ENCODE measurements at regions not wholly inside any gene's neighbourhood (a gene's known extent, or its start where the extent isn't known, plus 50 kb on each side); places are given as distances from the start of the nearest gene placed in this dataset.

GRCh38 chr14:71267007-71267513 is 359.8 kb downstream of the PCNX1 start:
- H3K4me3 Mint-ChIP-seq = peak overlapping the region; percentile 79 to 89 (median 86)
- peaks cover 3 to 20% (median 10%) of the 10 kb centered on the region in 8 donors for H3K9me3 Mint-ChIP-seq
- peaks cover 2 to 10% of the 10 kb centered on the region in 2 donors for H3K36me3 Mint-ChIP-seq
- H3K4me1 Mint-ChIP-seq = peaks cover 9 to 18% (median 12%) of the 10 kb centered on the region in 4 donors
- peaks cover 8% of the 10 kb centered on the region for H3K4me1 ChIP-seq (ENCODE audit: insufficient read depth, low read length)
- no peaks in the 10 kb centered on the region for H3K9me3 ChIP-seq (ENCODE audit: control insufficient read depth in 1 of 2, low read length in 2 of 2)
- H3K4me3 ChIP-seq (ENCODE audit: low read length in 2 of 2) = peak overlapping the region; percentile 5 to 34
- intact Hi-C loops (cut with micrococcal nuclease) = loop anchor here (2.0 kb wide), 1 partner anchor 54 kb away; the partner anchor contains the start of gene SIPA1L1
- H3K27ac ChIP-seq (ENCODE audit: low read depth, low read length) = no peak overlapping the region
- peak overlapping the region in 5 of 7 donors; percentile 41 to 91 (median 83) for H3K27ac Mint-ChIP-seq
- ChIA-PET POLR2A (ENCODE audit: partially characterized antibody) (interaction anchor here (1.4 kb wide), 1 partner anchor 54 kb away, joined by 7 read pairs; the partner anchor contains the start of gene SIPA1L1), CTCF (ENCODE audit: partially characterized antibody) (no interaction called here)
- no peak for DNase-seq
- no peaks in the 10 kb centered on the region for H3K27me3 ChIP-seq (ENCODE audit: insufficient read depth, low read length)
- no peaks in the 10 kb centered on the region for H3K27me3 Mint-ChIP-seq
- no peaks in the 10 kb centered on the region for H3K36me3 ChIP-seq (ENCODE audit: insufficient read depth, low read length)

DNA sequence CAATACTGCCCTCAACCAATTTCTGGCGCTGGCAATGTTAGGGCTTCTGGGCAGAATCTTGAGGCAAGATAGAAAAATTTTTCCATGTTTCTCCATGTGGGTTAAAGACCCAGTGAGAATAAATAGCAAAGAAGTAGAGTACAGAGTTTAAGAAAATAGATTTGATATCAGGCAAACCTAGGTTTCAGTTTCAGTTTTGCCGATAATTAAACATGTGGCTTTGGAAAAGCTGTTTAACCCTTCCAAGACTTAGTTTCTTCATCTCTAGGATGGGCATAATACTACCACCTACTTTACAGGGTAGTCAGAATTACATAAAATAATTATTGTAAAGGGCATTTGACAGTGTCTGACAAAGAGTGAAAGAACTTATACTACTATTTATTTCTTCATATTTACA is 360.4 kb downstream of the PCNX1 start:
- Mint-ChIP-seq H3K27ac (peak overlapping the region in 5 of 7 donors; percentile 58 to 91 (median 83)), H3K4me3 (peak overlapping the region; percentile 79 to 89 (median 86)), H3K36me3 (peaks cover 2 to 10% of the 10 kb centered on the region in 2 donors), H3K9me3 (peaks cover 3 to 20% (median 10%) of the 10 kb centered on the region in 8 donors), H3K4me1 (peaks cover 9 to 18% (median 12%) of the 10 kb centered on the region in 4 donors), H3K27me3 (no peaks in the 10 kb centered on the region)
- Histone ChIP-seq H3K4me3 (ENCODE audit: low read length in 2 of 2) (peak overlapping the region; percentile 5 to 34), H3K27me3 (ENCODE audit: insufficient read depth, low read length) (no peaks in the 10 kb centered on the region), H3K9me3 (ENCODE audit: control insufficient read depth in 1 of 2, low read length in 2 of 2) (no peaks in the 10 kb centered on the region), H3K36me3 (ENCODE audit: insufficient read depth, low read length) (no peaks in the 10 kb centered on the region), H3K27ac (ENCODE audit: low read depth, low read length) (no peak overlapping the region), H3K4me1 (ENCODE audit: insufficient read depth, low read length) (peaks cover 8% of the 10 kb centered on the region)
- intact Hi-C loops (cut with micrococcal nuclease) = loop anchor here (2.0 kb wide), 1 partner anchor 53 kb away; the partner anchor contains the start of gene SIPA1L1
- ChIA-PET POLR2A (ENCODE audit: partially characterized antibody) (interaction anchor here (1.4 kb wide), 1 partner anchor 53 kb away, joined by 7 read pairs; the partner anchor contains the start of gene SIPA1L1), CTCF (ENCODE audit: partially characterized antibody) (no interaction called here)
- DNase-seq = no peak

GRCh38 chr14:71270111-71270510 is 362.9 kb downstream of the PCNX1 start:
- peaks cover 2 to 7% of the 10 kb centered on the region in 2 donors for H3K36me3 Mint-ChIP-seq
- no peak for DNase-seq
- intact Hi-C loops (cut with micrococcal nuclease) = no loop called here
- H3K4me3 ChIP-seq (ENCODE audit: low read length in 2 of 2) = no peak overlapping the region
- H3K27me3 ChIP-seq (ENCODE audit: insufficient read depth, low read length) = no peaks in the 10 kb centered on the region
- H3K9me3 Mint-ChIP-seq = peaks cover 0 to 16% (median 8%) of the 10 kb centered on the region in 8 donors
- H3K27ac Mint-ChIP-seq = no peak overlapping the region
- ChIA-PET POLR2A (ENCODE audit: partially characterized antibody) (no interaction called here), CTCF (ENCODE audit: partially characterized antibody) (interaction anchor here (1.0 kb wide), 1 partner anchor 10 kb away, joined by 3 read pairs; no protein-coding TSS in a partner anchor)
- no peaks in the 10 kb centered on the region for H3K36me3 ChIP-seq (ENCODE audit: insufficient read depth, low read length)
- no peaks in the 10 kb centered on the region for H3K27me3 Mint-ChIP-seq
- H3K4me1 Mint-ChIP-seq = peaks cover 9 to 18% (median 12%) of the 10 kb centered on the region in 4 donors
- no peak overlapping the region for H3K4me3 Mint-ChIP-seq
- H3K9me3 ChIP-seq (ENCODE audit: control insufficient read depth in 1 of 2, low read length in 2 of 2) = no peaks in the 10 kb centered on the region
- peaks cover 8% of the 10 kb centered on the region for H3K4me1 ChIP-seq (ENCODE audit: insufficient read depth, low read length)
- no peak overlapping the region for H3K27ac ChIP-seq (ENCODE audit: low read depth, low read length)

DNA sequence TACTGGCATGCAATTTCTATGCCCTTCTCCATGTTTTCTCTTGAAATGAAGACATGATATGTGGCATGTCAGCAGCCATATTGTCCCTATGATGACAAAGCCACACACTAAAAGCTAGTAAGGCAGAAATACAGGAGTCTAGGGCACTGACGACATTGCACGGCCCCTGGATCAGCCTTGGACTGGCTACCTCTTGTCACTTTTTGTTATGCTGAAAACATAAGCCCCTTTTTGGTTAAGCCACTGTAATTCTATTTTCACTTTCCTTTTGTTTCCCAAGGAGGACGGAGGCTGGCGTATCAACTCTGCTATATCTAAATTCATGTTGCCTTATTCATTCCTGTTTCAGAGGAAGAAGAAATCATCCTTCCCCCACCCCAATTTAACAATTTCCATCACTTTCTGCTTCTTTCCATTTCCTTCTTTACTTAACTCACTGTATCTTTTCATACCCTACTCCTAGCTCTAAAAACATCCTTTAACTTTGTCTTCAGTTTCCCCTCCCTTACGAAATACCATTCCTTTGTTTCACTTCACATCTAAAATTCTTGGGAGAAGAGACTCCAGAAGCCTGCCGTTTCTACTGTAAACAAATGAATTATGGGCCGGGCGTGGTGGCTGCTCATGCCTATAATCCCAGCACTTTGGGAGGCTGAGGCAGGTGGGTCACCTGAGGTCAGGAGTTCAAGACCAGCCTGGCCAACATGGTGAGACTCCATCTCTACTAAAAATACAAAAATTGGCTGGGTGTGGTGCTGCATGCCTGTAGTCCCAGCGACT is 364.1 kb downstream of the PCNX1 start:
- CTCF ChIA-PET (ENCODE audit: partially characterized antibody) = interaction anchor here (1.0 kb wide), 1 partner anchor 9 kb away, joined by 3 read pairs; no protein-coding TSS in a partner anchor
- peaks cover 8% of the 10 kb centered on the region for H3K4me1 ChIP-seq (ENCODE audit: insufficient read depth, low read length)
- Mint-ChIP-seq H3K36me3 (peaks cover 2 to 7% of the 10 kb centered on the region in 2 donors), H3K27me3 (no peaks in the 10 kb centered on the region), H3K9me3 (peaks cover 2 to 14% (median 7%) of the 10 kb centered on the region in 8 donors), H3K27ac (peak overlapping the region in 1 of 7 donors; percentile 79), H3K4me3 (no peak overlapping the region), H3K4me1 (peaks cover 8 to 18% (median 12%) of the 10 kb centered on the region in 4 donors)
- no peak overlapping the region for H3K27ac ChIP-seq (ENCODE audit: low read depth, low read length)
- H3K4me3 ChIP-seq (ENCODE audit: low read length in 2 of 2) = no peak overlapping the region
- intact Hi-C loops (cut with micrococcal nuclease) = no loop called here
- H3K9me3 ChIP-seq (ENCODE audit: control insufficient read depth in 1 of 2, low read length in 2 of 2) = no peaks in the 10 kb centered on the region
- POLR2A ChIA-PET (ENCODE audit: partially characterized antibody) = no interaction called here
- no peaks in the 10 kb centered on the region for H3K27me3 ChIP-seq (ENCODE audit: insufficient read depth, low read length)
- no peaks in the 10 kb centered on the region for H3K36me3 ChIP-seq (ENCODE audit: insufficient read depth, low read length)
- no peak for DNase-seq

GRCh38 chr14:71273366-71273765 is 366.1 kb downstream of the PCNX1 start:
- Mint-ChIP-seq H3K4me1 (peaks cover 1 to 4% (median 2%) of the 10 kb centered on the region in 4 donors), H3K27me3 (peaks cover 0 to 2% of the 10 kb centered on the region in 2 donors), H3K9me3 (peaks cover 2 to 14% (median 6%) of the 10 kb centered on the region in 8 donors), H3K27ac (no peak overlapping the region), H3K36me3 (peaks cover 2 to 7% of the 10 kb centered on the region in 2 donors), H3K4me3 (no peak overlapping the region)
- Histone ChIP-seq H3K27ac (ENCODE audit: low read depth, low read length) (no peak overlapping the region), H3K9me3 (ENCODE audit: control insufficient read depth in 1 of 2, low read length in 2 of 2) (no peaks in the 10 kb centered on the region), H3K4me1 (ENCODE audit: insufficient read depth, low read length) (no peaks in the 10 kb centered on the region), H3K36me3 (ENCODE audit: insufficient read depth, low read length) (no peaks in the 10 kb centered on the region), H3K4me3 (ENCODE audit: low read length in 2 of 2) (no peak overlapping the region), H3K27me3 (ENCODE audit: insufficient read depth, low read length) (no peaks in the 10 kb centered on the region)
- ChIA-PET POLR2A (ENCODE audit: partially characterized antibody) (no interaction called here), CTCF (ENCODE audit: partially characterized antibody) (no interaction called here)
- no peak for DNase-seq
- intact Hi-C loops (cut with micrococcal nuclease) = no loop called here

- no peak for DNase-seq
- CTCF ChIA-PET (ENCODE audit: partially characterized antibody) = no interaction called here
- POLR2A ChIA-PET (ENCODE audit: partially characterized antibody) = no interaction called here
- no peak overlapping the region for H3K4me3 ChIP-seq (ENCODE audit: low read length in 2 of 2)
- H3K27me3 ChIP-seq (ENCODE audit: insufficient read depth, low read length) = no peaks in the 10 kb centered on the region
- H3K4me1 ChIP-seq (ENCODE audit: insufficient read depth, low read length) = no peaks in the 10 kb centered on the region
- H3K9me3 ChIP-seq (ENCODE audit: control insufficient read depth in 1 of 2, low read length in 2 of 2) = no peaks in the 10 kb centered on the region
- H3K36me3 ChIP-seq (ENCODE audit: insufficient read depth, low read length) = no peaks in the 10 kb centered on the region
- intact Hi-C loops (cut with micrococcal nuclease) = no loop called here
- Mint-ChIP-seq H3K4me1 (peaks cover 0 to 1% (median 0%) of the 10 kb centered on the region in 4 donors), H3K36me3 (peaks cover 0 to 1% of the 10 kb centered on the region in 2 donors), H3K27ac (no peak overlapping the region), H3K4me3 (no peak overlapping the region), H3K9me3 (peaks cover 0 to 13% (median 9%) of the 10 kb centered on the region in 8 donors), H3K27me3 (peaks cover 0 to 1% of the 10 kb centered on the region in 2 donors)
- no peak overlapping the region for H3K27ac ChIP-seq (ENCODE audit: low read depth, low read length)
Observed at GRCh38 chr14:71284048-71284447, 376.8 kb downstream of the PCNX1 start.

DNA sequence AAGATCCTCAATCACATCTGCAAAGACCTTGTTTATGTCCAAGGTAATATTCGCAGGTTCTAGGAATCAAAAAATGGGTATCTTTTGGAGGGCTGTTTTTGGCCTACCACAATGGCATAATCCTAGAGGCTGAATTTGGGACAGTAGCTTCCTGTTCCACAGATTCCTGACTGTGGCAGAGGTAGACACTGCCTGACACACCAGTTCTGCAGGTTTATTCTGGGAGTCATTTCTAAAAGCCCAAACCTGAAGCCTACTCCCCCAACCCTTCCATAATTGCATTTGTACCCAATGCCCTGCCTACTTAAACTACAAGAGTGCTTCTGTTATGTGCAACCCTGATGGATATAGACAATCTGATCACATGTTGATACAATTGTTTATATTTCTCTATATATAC is 378.9 kb downstream of the PCNX1 start:
- Histone ChIP-seq H3K27ac (ENCODE audit: low read depth, low read length) (no peak overlapping the region), H3K9me3 (ENCODE audit: control insufficient read depth in 1 of 2, low read length in 2 of 2) (no peaks in the 10 kb centered on the region), H3K4me3 (ENCODE audit: low read length in 2 of 2) (no peak overlapping the region), H3K4me1 (ENCODE audit: insufficient read depth, low read length) (no peaks in the 10 kb centered on the region), H3K36me3 (ENCODE audit: insufficient read depth, low read length) (no peaks in the 10 kb centered on the region), H3K27me3 (ENCODE audit: insufficient read depth, low read length) (no peaks in the 10 kb centered on the region)
- Mint-ChIP-seq H3K27me3 (peaks cover 0 to 1% of the 10 kb centered on the region in 2 donors), H3K27ac (no peak overlapping the region), H3K9me3 (peaks cover 0 to 13% (median 9%) of the 10 kb centered on the region in 8 donors), H3K4me3 (no peak overlapping the region), H3K36me3 (peaks cover 0 to 1% of the 10 kb centered on the region in 2 donors), H3K4me1 (peaks cover 5 to 10% (median 7%) of the 10 kb centered on the region in 4 donors)
- intact Hi-C loops (cut with micrococcal nuclease) = no loop called here
- no peak for DNase-seq
- CTCF ChIA-PET (ENCODE audit: partially characterized antibody) = no interaction called here
- POLR2A ChIA-PET (ENCODE audit: partially characterized antibody) = no interaction called here

Measured in CD4-positive, alpha-beta memory T cell (primary cell).